CD14-positive monocyte (primary cell): ENCODE measurements at regions not wholly inside any gene's neighbourhood (a gene's known extent, or its start where the extent isn't known, plus 50 kb on each side); places are given as distances from the start of the nearest gene placed in this dataset.

ENCODE experiments used
- DNase-seq, 3 donors: peaks; one replicate each; pipeline ENCODE4 v3.0.0-alpha.2; 2011 to 2022
- H2AFZ ChIP-seq: 2 replicates; pipeline ENCODE4 v1.6.0; 2012; ENCODE audit warnings: mild to moderate bottlenecking, low read depth, low read length, inconsistent platforms; ENCODE audit not compliant: insufficient read depth, poor library complexity, severe bottlenecking
- H3K27ac ChIP-seq, 2 donors: 1 replicate in 1 of 2; 2 replicates in 1 of 2; pipeline ENCODE4 v1.5.1; 2012 to 2013; ENCODE audit warnings: low read length in 2 of 2, control low read depth in 1 of 2, inconsistent platforms in 1 of 2, low read depth in 1 of 2, mild to moderate bottlenecking in 1 of 2
- H3K27me3 ChIP-seq, 2 donors: one replicate each; pipeline versions ENCODE4 v1.6.0 to v1.6.1; 2011 to 2013; ENCODE audit warnings: low read length in 2 of 2; ENCODE audit not compliant: control insufficient read depth in 2 of 2, insufficient read depth in 2 of 2
- H3K36me3 ChIP-seq, 2 donors: replicated peaks in 1 of 2; 1 replicate in 1 of 2; 2 replicates in 1 of 2; pipeline versions ENCODE4 v1.5.1 to v1.6.1; 2012 to 2013; ENCODE audit warnings: low read length in 2 of 2, control low read depth in 1 of 2, inconsistent platforms in 1 of 2, mild to moderate bottlenecking in 1 of 2; ENCODE audit not compliant: insufficient read depth in 2 of 2, control insufficient read depth in 1 of 2
- H3K4me1 ChIP-seq, 2 donors: 1 replicate in 1 of 2; 2 replicates in 1 of 2; pipeline versions ENCODE4 v1.5.1 to v1.6.1; 2012 to 2013; ENCODE audit warnings: low read length in 2 of 2, control low read depth in 1 of 2, inconsistent platforms in 1 of 2, mild to moderate bottlenecking in 1 of 2, moderate library complexity in 1 of 2; ENCODE audit not compliant: insufficient read depth in 2 of 2, control insufficient read depth in 1 of 2
- H3K4me2 ChIP-seq: replicated peaks from 2 replicates; pipeline ENCODE3; 2012; ENCODE audit warnings: low read length, moderate library complexity, mild to moderate bottlenecking; ENCODE audit not compliant: poor library complexity, severe bottlenecking; ENCODE audit errors: extremely low read depth
- H3K4me3 ChIP-seq, 3 experiments: fragments of 200-600 bp in 1 of 3; sonication (generic) in 1 of 3; replicated peaks in 1 of 3; 1 replicate in 2 of 3; 2 replicates in 1 of 3; pipeline ENCODE4 v1.5.1; 2011 to 2013; ENCODE audit warnings: low read length in 3 of 3, mild to moderate bottlenecking in 3 of 3, control low read depth in 2 of 3, low read depth in 2 of 3, inconsistent platforms in 1 of 3, moderate library complexity in 1 of 3
- H3K79me2 ChIP-seq: 2 replicates; pipeline ENCODE4 v1.6.0; 2012; ENCODE audit warnings: mild to moderate bottlenecking, control low read depth, inconsistent platforms, low read length, moderate library complexity; ENCODE audit not compliant: insufficient read depth
- H3K9ac ChIP-seq: 2 replicates; pipeline ENCODE4 v1.6.0; 2017; ENCODE audit warnings: low read length, mild to moderate bottlenecking; ENCODE audit not compliant: insufficient read depth, poor library complexity, severe bottlenecking
- H3K9me3 ChIP-seq, 2 donors: replicated peaks in 1 of 2; 1 replicate in 1 of 2; 2 replicates in 1 of 2; pipeline versions ENCODE4 v1.5.1 to v1.6.1; 2012 to 2013; ENCODE audit warnings: low read length in 2 of 2, control low read depth in 1 of 2; ENCODE audit not compliant: control insufficient read depth in 1 of 2, insufficient read depth in 1 of 2
- H4K20me1 ChIP-seq: 2 replicates; pipeline ENCODE4 v1.6.0; 2012; ENCODE audit warnings: mild to moderate bottlenecking, low read length, control low read depth, moderate library complexity; ENCODE audit not compliant: insufficient read depth
- H3K27ac Mint-ChIP-seq, 7 donors: one replicate each; pipeline ENCODE4 v1.8.0; 2020; ENCODE audit warnings: mild to moderate bottlenecking in 7 of 7, mixed read lengths in 7 of 7, moderate library complexity in 6 of 7, inconsistent platforms in 2 of 7
- H3K27me3 Mint-ChIP-seq, 3 donors: one replicate each; pipeline ENCODE4 v1.8.0; 2021 to 2022; ENCODE audit warnings: low read depth in 3 of 3, mild to moderate bottlenecking in 3 of 3, mixed read lengths in 3 of 3, moderate library complexity in 3 of 3, inconsistent platforms in 1 of 3
- H3K36me3 Mint-ChIP-seq, 2 donors: one replicate each; pipeline ENCODE4 v1.8.0; 2020; ENCODE audit warnings: mixed read lengths in 2 of 2, inconsistent platforms in 1 of 2, mild to moderate bottlenecking in 1 of 2
- H3K4me1 Mint-ChIP-seq: one replicate; pipeline ENCODE4 v1.8.0; 2020; ENCODE audit warnings: mild to moderate bottlenecking, mixed read lengths
- H3K4me3 Mint-ChIP-seq, 2 donors: one replicate each; pipeline ENCODE4 v1.8.0; 2020; ENCODE audit warnings: mild to moderate bottlenecking in 2 of 2, mixed read lengths in 2 of 2, moderate library complexity in 1 of 2
- H3K9me3 Mint-ChIP-seq, 7 donors: one replicate each; pipeline ENCODE4 v1.8.0; 2020 to 2022; ENCODE audit warnings: mixed read lengths in 7 of 7, mild to moderate bottlenecking in 6 of 7, moderate library complexity in 6 of 7, inconsistent platforms in 2 of 7
- CTCF ChIP-seq: fragments of 200-600 bp; IDR thresholded peaks from one replicate; pipeline ENCODE4 v1.8.0; 2022; ENCODE audit warnings: antibody characterized with exemption, mild to moderate bottlenecking
- WGBS: methylation state at CpG from one replicate; pipeline ENCODE4 v1.1.5; 2013; ENCODE audit warnings: missing lambda C conversion rate; ENCODE audit not compliant: insufficient coverage; 5-methylcytosine and 5-hydroxymethylcytosine counted together
- intact Hi-C, 2 donors: fragments of 100-400 bp; cut with micrococcal nuclease; formaldehyde crosslinking; loops; one replicate each; pipeline versions ENCODE4 v1.15.0 to v1.15.1; 2023

- Histone ChIP-seq H3K79me2 (no peaks in the 10 kb centered on the region), H3K27me3 (no peaks in the 10 kb centered on the region), H3K9ac (no peak overlapping the region), H3K27ac (no peak overlapping the region), H3K4me1 (no peaks in the 10 kb centered on the region), H3K9me3 (no peaks in the 10 kb centered on the region), H3K4me3 (no peak overlapping the region), H3K36me3 (no peaks in the 10 kb centered on the region), H3K4me2 (no peak overlapping the region), H4K20me1 (no peaks in the 10 kb centered on the region), H2AFZ (no peak overlapping the region)
- Mint-ChIP-seq H3K4me3 (no peak overlapping the region), H3K4me1 (no peaks in the 10 kb centered on the region), H3K27me3 (peaks cover 1 to 2% (median 2%) of the 10 kb centered on the region in 3 donors), H3K9me3 (peaks cover 0 to 3% (median 0%) of the 10 kb centered on the region in 7 donors), H3K36me3 (no peaks in the 10 kb centered on the region), H3K27ac (no peak overlapping the region)
- intact Hi-C loops = no loop called here
- no peak for DNase-seq
- no peak for TF ChIP-seq CTCF
- 85% methylated on average over 14 of the region's 25 CpGs for WGBS
Measured at GRCh38 chr1:3975903-3976630, 76.0 kb upstream of the C1orf174 start.

GRCh38 chr1:3976821-3977220 lies 76.7 kb upstream of the C1orf174 start:
- H3K79me2 ChIP-seq = no peaks in the 10 kb centered on the region
- no peak overlapping the region for H3K4me3 ChIP-seq
- WGBS = 95% methylated on average over 23 of the region's 23 CpGs
- Mint-ChIP-seq H3K27me3 (peaks cover 1 to 3% (median 2%) of the 10 kb centered on the region in 3 donors), H3K36me3 (no peaks in the 10 kb centered on the region), H3K4me3 (no peak overlapping the region), H3K27ac (no peak overlapping the region), H3K4me1 (no peaks in the 10 kb centered on the region), H3K9me3 (peaks cover 0 to 3% (median 0%) of the 10 kb centered on the region in 7 donors)
- no peaks in the 10 kb centered on the region for H4K20me1 ChIP-seq
- no peak for DNase-seq
- no peaks in the 10 kb centered on the region for H3K4me1 ChIP-seq
- intact Hi-C loops = no loop called here
- no peak overlapping the region for H2AFZ ChIP-seq
- no peaks in the 10 kb centered on the region for H3K36me3 ChIP-seq
- H3K9me3 ChIP-seq = no peaks in the 10 kb centered on the region
- no peaks in the 10 kb centered on the region for H3K27me3 ChIP-seq
- no peak for TF ChIP-seq CTCF
- no peak overlapping the region for H3K27ac ChIP-seq
- no peak overlapping the region for H3K9ac ChIP-seq
- H3K4me2 ChIP-seq = no peak overlapping the region
